NB4 (cell line): ENCODE measurements at regions not wholly inside any gene's neighbourhood (a gene's known extent, or its start where the extent isn't known, plus 50 kb on each side); places are given as distances from the start of the nearest gene placed in this dataset.

Source experiments
- TF ChIP-seq, protein P1 (sequence below): IDR thresholded peaks from one replicate; pipeline ENCODE4 v1.5.1; 2012; ENCODE audit warnings: low read depth, low read length
- TF ChIP-seq, protein P2 (sequence below): IDR thresholded peaks from 2 replicates; pipeline ENCODE4 v1.6.1; 2011; ENCODE audit warnings: low read depth, low read length

DNA sequence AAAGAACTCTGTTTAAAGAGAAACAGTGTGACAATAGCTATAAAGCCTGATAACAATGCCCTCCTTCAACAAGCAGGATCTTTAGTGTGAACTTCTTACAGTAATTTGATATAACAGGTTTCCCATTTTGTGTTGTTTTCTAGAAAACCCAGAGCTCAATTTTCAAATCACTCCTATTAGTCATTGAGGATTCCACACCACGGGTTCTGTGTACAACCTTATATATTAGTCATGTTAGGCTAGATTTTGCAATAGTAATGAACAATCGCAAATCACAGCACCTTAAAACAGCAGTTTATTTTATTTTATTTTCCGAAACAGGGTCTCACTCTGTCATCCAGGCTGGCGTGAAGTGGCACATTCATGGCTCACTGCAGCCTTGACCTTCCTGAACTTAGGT lies 1020.9 kb upstream of the INTU start:
- TF ChIP-seq, protein P1, sequence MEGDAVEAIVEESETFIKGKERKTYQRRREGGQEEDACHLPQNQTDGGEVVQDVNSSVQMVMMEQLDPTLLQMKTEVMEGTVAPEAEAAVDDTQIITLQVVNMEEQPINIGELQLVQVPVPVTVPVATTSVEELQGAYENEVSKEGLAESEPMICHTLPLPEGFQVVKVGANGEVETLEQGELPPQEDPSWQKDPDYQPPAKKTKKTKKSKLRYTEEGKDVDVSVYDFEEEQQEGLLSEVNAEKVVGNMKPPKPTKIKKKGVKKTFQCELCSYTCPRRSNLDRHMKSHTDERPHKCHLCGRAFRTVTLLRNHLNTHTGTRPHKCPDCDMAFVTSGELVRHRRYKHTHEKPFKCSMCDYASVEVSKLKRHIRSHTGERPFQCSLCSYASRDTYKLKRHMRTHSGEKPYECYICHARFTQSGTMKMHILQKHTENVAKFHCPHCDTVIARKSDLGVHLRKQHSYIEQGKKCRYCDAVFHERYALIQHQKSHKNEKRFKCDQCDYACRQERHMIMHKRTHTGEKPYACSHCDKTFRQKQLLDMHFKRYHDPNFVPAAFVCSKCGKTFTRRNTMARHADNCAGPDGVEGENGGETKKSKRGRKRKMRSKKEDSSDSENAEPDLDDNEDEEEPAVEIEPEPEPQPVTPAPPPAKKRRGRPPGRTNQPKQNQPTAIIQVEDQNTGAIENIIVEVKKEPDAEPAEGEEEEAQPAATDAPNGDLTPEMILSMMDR: no peak
- TF ChIP-seq, protein P2, sequence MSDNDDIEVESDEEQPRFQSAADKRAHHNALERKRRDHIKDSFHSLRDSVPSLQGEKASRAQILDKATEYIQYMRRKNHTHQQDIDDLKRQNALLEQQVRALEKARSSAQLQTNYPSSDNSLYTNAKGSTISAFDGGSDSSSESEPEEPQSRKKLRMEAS: no peak
